ENCODE measurements at regions not wholly inside any gene's neighbourhood (a gene's known extent, or its start where the extent isn't known, plus 50 kb on each side); places are given as distances from the start of the nearest gene placed in this dataset.

DNA sequence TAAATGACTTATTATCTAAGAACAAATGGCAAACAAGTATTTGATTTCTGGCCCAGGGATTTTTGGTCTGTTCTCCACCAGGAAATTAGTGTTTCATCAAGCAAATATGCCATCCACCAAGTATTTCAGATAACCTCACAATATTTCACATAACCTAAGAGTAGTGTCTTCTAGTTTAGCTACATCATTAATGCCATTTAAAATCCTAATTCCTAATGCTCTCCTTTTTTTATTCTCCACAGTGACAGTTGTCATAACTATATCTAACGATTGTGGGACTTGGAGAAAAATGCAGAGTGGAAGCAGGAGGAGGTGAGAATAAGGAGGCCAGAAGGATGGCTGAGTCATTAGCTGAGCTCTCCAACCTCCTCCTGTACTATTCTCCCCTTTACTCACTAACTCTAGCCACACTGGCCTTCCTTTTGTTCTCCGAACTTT, 58.5 kb upstream of the CTLA4 start:
- TF ChIP-seq, protein P1, sequence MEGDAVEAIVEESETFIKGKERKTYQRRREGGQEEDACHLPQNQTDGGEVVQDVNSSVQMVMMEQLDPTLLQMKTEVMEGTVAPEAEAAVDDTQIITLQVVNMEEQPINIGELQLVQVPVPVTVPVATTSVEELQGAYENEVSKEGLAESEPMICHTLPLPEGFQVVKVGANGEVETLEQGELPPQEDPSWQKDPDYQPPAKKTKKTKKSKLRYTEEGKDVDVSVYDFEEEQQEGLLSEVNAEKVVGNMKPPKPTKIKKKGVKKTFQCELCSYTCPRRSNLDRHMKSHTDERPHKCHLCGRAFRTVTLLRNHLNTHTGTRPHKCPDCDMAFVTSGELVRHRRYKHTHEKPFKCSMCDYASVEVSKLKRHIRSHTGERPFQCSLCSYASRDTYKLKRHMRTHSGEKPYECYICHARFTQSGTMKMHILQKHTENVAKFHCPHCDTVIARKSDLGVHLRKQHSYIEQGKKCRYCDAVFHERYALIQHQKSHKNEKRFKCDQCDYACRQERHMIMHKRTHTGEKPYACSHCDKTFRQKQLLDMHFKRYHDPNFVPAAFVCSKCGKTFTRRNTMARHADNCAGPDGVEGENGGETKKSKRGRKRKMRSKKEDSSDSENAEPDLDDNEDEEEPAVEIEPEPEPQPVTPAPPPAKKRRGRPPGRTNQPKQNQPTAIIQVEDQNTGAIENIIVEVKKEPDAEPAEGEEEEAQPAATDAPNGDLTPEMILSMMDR (conservative IDR thresholded peaks at IDR 0.05 in 1 of 2, IDR thresholded peaks at IDR 0.05 in 1 of 2; ENCODE audit: low read depth in 1 of 2, low read length in 2 of 2), result no peak
- no peak for TF ChIP-seq EZH2 (IDR thresholded peaks at IDR 0.05; ENCODE audit: low read length, missing control alignments)

DNA sequence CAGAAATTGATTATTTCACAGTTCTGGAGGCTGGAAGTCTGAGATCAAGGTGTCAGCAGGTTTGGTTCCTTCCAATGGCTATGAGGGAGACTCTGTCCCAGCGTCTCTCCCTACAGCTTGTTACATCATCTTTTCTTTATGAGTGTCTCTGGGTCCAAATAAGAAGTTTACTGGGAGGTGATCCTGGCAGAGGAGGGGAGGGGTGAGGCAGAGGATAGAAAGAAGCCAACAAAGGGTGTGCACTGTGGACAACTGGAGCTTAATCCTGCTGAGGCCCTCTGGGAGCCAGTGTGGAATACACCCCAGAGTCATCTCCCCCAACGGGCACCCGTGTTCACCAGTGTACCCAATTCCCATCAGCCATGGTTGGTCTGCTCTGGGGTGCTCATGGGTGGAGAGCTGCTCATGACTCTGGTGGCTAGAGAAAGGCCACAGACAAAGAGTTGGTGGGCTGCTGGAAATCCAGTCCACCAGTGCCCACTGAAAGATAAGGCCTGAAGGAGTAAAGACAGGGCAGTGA, 57.5 kb upstream of the CTLA4 start:
- H3K4me3 ChIP-seq (replicated peaks in 1 of 4; ENCODE audit: control extremely low read depth in 1 of 4, insufficient read depth in 1 of 4, low read depth in 3 of 4, low read length in 4 of 4), result no peak overlapping the region
- no peak for DNase-seq (ENCODE audit: low read depth in 2 of 2)
- H2AFZ ChIP-seq (ENCODE audit: low read length), result no peak overlapping the region
- H4K20me1 ChIP-seq (ENCODE audit: control insufficient read depth, extremely low read depth, insufficient read depth, low read length), result no peaks in the 10 kb centered on the region
- no peak overlapping the region for H3K4me2 ChIP-seq (ENCODE audit: extremely low read depth, insufficient read depth, low read length)
- no peaks in the 10 kb centered on the region for H3K36me3 ChIP-seq (ENCODE audit: control insufficient read depth, insufficient read depth, low read length)
- no peaks in the 10 kb centered on the region for H3K79me2 ChIP-seq (ENCODE audit: control insufficient read depth, insufficient read depth, low read length)
- TF ChIP-seq EZH2 (IDR thresholded peaks at IDR 0.05; ENCODE audit: low read length, missing control alignments), result no peak
- TF ChIP-seq, protein P1 (conservative IDR thresholded peaks at IDR 0.05 in 1 of 2, IDR thresholded peaks at IDR 0.05 in 1 of 2; ENCODE audit: low read depth in 1 of 2, low read length in 2 of 2), result no peak
- H3K9me3 ChIP-seq (ENCODE audit: control insufficient read depth, insufficient read depth, low read depth, low read length), result no peaks in the 10 kb centered on the region
- peak overlapping the region; percentile 71 for H3K27ac ChIP-seq (ENCODE audit: insufficient read depth, low read length)
- H3K4me1 ChIP-seq (ENCODE audit: control insufficient read depth, extremely low read depth, insufficient read depth, low read length), result peaks cover 11% of the 10 kb centered on the region
- no peak overlapping the region for H3K9ac ChIP-seq (ENCODE audit: insufficient read depth, low read length)
- H3K27me3 ChIP-seq (ENCODE audit: control insufficient read depth, insufficient read depth, low read length), result no peaks in the 10 kb centered on the region

More for the DNA sequence above, 58.5 kb upstream of the CTLA4 start:
- peaks cover 15% of the 10 kb centered on the region for H3K4me1 ChIP-seq (ENCODE audit: control insufficient read depth, extremely low read depth, insufficient read depth, low read length)
- H4K20me1 ChIP-seq (ENCODE audit: control insufficient read depth, extremely low read depth, insufficient read depth, low read length), result no peaks in the 10 kb centered on the region
- no peak overlapping the region for H3K9ac ChIP-seq (ENCODE audit: insufficient read depth, low read length)
- H3K4me3 ChIP-seq (replicated peaks in 1 of 4; ENCODE audit: control extremely low read depth in 1 of 4, insufficient read depth in 1 of 4, low read depth in 3 of 4, low read length in 4 of 4), result no peak overlapping the region
- H3K27me3 ChIP-seq (ENCODE audit: control insufficient read depth, insufficient read depth, low read length), result no peaks in the 10 kb centered on the region
- H3K27ac ChIP-seq (ENCODE audit: insufficient read depth, low read length), result peak overlapping the region; percentile 71
- H2AFZ ChIP-seq (ENCODE audit: low read length), result peak overlapping the region; percentile 15
- H3K9me3 ChIP-seq (ENCODE audit: control insufficient read depth, insufficient read depth, low read depth, low read length), result no peaks in the 10 kb centered on the region
- H3K36me3 ChIP-seq (ENCODE audit: control insufficient read depth, insufficient read depth, low read length), result no peaks in the 10 kb centered on the region
- no peaks in the 10 kb centered on the region for H3K79me2 ChIP-seq (ENCODE audit: control insufficient read depth, insufficient read depth, low read length)
- peak overlapping the region; percentile 13 for H3K4me2 ChIP-seq (ENCODE audit: extremely low read depth, insufficient read depth, low read length)
- DNase-seq (ENCODE audit: low read depth in 2 of 2), result peak; percentile 45 to 94

DNA sequence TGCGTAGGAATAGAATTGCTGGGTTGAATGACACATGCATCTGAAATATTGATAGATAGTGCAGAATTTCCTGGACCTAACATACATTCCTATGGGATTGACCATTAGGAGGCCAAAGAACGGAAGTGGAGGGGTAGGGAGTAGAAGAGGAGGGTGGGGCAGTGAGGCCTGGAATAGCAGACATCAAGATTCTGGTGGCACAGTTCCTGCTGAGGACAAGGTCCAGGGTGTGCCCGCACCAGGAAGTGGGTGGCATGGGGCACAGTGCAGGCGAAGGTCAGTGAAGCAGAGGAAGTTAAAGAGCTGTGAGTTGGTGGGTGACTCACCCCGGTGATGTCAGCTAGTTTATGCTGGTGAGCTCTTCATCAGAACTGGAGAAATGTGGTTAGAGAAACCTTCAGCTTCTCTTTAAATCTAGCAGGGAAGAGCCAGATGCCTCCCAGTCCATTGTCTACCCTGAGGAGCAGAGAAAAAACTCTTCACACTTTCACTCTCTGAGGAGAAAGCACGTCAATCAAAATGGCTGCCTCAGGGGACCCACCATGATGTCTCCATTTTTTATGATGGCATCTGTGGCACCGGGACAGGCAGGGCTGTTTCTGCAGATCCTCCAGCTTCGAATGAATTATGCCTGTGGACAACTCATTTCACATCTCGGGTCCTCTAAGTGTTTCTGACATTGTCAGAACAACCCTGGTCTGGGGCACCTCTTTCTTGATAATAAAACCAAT, 55.9 kb upstream of the CTLA4 start:
- peak; percentile 80 to 96 for DNase-seq (ENCODE audit: low read depth in 2 of 2)
- Histone ChIP-seq H3K4me1 (ENCODE audit: control insufficient read depth, extremely low read depth, insufficient read depth, low read length) (peaks cover 11% of the 10 kb centered on the region), H3K27me3 (ENCODE audit: control insufficient read depth, insufficient read depth, low read length) (no peaks in the 10 kb centered on the region), H3K27ac (ENCODE audit: insufficient read depth, low read length) (peak overlapping the region; percentile 42), H3K9ac (ENCODE audit: insufficient read depth, low read length) (no peak overlapping the region), H3K36me3 (ENCODE audit: control insufficient read depth, insufficient read depth, low read length) (no peaks in the 10 kb centered on the region), H3K9me3 (ENCODE audit: control insufficient read depth, insufficient read depth, low read depth, low read length) (no peaks in the 10 kb centered on the region), H3K4me2 (ENCODE audit: extremely low read depth, insufficient read depth, low read length) (no peak overlapping the region), H2AFZ (ENCODE audit: low read length) (no peak overlapping the region), H3K79me2 (ENCODE audit: control insufficient read depth, insufficient read depth, low read length) (no peaks in the 10 kb centered on the region), H3K4me3 (replicated peaks in 1 of 4; ENCODE audit: control extremely low read depth in 1 of 4, insufficient read depth in 1 of 4, low read depth in 3 of 4, low read length in 4 of 4) (no peak overlapping the region), H4K20me1 (ENCODE audit: control insufficient read depth, extremely low read depth, insufficient read depth, low read length) (no peaks in the 10 kb centered on the region)
- TF ChIP-seq EZH2 (IDR thresholded peaks at IDR 0.05; ENCODE audit: low read length, missing control alignments), result no peak
- TF ChIP-seq, protein P1 (conservative IDR thresholded peaks at IDR 0.05 in 1 of 2, IDR thresholded peaks at IDR 0.05 in 1 of 2; ENCODE audit: low read depth in 1 of 2, low read length in 2 of 2), result no peak
